Vagina (tissue), 2 donors: ENCODE measurements at regions not wholly inside any gene's neighbourhood (a gene's known extent, or its start where the extent isn't known, plus 50 kb on each side); places are given as distances from the start of the nearest gene placed in this dataset.

Experiments
- CTCF ChIP-seq, 3 experiments: fragments of 450-650 bp in 2 of 3; fragments of 200-600 bp in 1 of 3; sonication (generic) in 1 of 3; IDR thresholded peaks; one replicate each; pipeline ENCODE4 v1.5.1; 2017 to 2019; ENCODE audit warnings: antibody characterized with exemption in 3 of 3, mild to moderate bottlenecking in 2 of 3, moderate library complexity in 2 of 3
- POLR2AphosphoS5 ChIP-seq, 2 donors: sonication (generic); formaldehyde crosslinking; IDR thresholded peaks; one replicate each; pipeline ENCODE4 v1.9.0; 2017; ENCODE audit warnings: antibody characterized with exemption in 2 of 2, mild to moderate bottlenecking in 2 of 2, low read depth in 1 of 2; ENCODE audit not compliant: insufficient read depth in 1 of 2

- TF ChIP-seq CTCF (IDR thresholded peaks at IDR 0.05) (no peak), POLR2AphosphoS5 (IDR thresholded peaks at IDR 0.05; ENCODE audit: insufficient read depth in 1 of 2, low read depth in 1 of 2) (no peak)
Measured at GRCh38 chr12:17148706-17149105, 542.7 kb upstream of the LMO3 start.
